ENCODE measurements at regions not wholly inside any gene's neighbourhood (a gene's known extent, or its start where the extent isn't known, plus 50 kb on each side); places are given as distances from the start of the nearest gene placed in this dataset.

DNA sequence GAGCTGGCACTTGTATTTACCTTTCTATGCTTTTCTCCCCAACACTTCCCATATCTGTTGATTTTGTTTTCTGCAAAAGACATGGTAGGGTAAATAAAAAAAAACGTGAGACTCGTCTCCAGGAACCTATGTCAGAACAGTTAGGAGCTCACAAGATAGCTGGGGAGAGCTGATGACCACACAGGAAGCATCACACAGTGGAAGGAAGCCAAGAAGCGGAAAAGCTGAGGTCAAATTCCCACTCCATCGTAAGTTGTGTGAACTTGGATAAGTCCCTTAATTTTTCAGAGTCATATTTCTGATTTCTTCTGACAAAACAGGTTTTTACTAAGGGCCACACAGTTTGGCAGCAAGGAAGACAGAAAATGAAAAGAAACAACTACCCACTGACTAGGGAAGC, 199.6 kb downstream of the KLF5 start:
- DNase-seq (ENCODE audit: low read depth in 1 of 2, low spot score in 1 of 2) = peak in 1 of 2 donors; percentile 55
- TF ChIP-seq, protein P1, sequence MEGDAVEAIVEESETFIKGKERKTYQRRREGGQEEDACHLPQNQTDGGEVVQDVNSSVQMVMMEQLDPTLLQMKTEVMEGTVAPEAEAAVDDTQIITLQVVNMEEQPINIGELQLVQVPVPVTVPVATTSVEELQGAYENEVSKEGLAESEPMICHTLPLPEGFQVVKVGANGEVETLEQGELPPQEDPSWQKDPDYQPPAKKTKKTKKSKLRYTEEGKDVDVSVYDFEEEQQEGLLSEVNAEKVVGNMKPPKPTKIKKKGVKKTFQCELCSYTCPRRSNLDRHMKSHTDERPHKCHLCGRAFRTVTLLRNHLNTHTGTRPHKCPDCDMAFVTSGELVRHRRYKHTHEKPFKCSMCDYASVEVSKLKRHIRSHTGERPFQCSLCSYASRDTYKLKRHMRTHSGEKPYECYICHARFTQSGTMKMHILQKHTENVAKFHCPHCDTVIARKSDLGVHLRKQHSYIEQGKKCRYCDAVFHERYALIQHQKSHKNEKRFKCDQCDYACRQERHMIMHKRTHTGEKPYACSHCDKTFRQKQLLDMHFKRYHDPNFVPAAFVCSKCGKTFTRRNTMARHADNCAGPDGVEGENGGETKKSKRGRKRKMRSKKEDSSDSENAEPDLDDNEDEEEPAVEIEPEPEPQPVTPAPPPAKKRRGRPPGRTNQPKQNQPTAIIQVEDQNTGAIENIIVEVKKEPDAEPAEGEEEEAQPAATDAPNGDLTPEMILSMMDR (IDR thresholded peaks at IDR 0.05; ENCODE audit: low read depth, low read length) = no peak
- H3K27ac ChIP-seq = no peak overlapping the region
- no peaks in the 10 kb centered on the region for H3K36me3 ChIP-seq
- H3K4me1 ChIP-seq (ENCODE audit: low read depth) = no peaks in the 10 kb centered on the region
- H3K9me3 ChIP-seq (ENCODE audit: low read depth) = no peaks in the 10 kb centered on the region
- H3K4me3 ChIP-seq = no peak overlapping the region
- no peaks in the 10 kb centered on the region for H3K27me3 ChIP-seq

DNA sequence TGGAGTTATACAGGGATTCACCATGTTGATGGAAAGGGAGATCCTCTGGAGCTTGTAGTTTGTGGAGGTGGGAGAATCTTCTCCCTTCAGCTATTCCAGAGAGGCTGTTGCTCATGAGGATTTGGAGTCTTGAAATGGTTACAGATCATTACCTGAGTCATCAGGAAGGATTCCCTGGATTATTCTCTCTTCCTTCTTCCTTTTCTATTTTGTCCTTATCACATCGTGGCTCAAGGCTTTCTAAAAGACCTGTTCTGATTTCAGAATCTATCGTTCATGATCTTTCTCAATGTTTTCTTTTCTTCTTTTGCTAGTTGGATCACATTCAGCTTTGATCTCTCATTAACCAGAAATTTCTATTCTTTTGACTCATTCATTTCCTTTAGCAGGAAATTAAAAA, 196.0 kb downstream of the KLF5 start:
- Histone ChIP-seq H3K4me1 (ENCODE audit: low read depth) (no peaks in the 10 kb centered on the region), H3K27me3 (no peaks in the 10 kb centered on the region), H3K4me3 (no peak overlapping the region), H3K9me3 (ENCODE audit: low read depth) (no peaks in the 10 kb centered on the region), H3K36me3 (no peaks in the 10 kb centered on the region), H3K27ac (no peak overlapping the region)
- TF ChIP-seq, protein P1 (IDR thresholded peaks at IDR 0.05; ENCODE audit: low read depth, low read length) = no peak
- no peak for DNase-seq (ENCODE audit: low read depth in 1 of 2, low spot score in 1 of 2)

DNA sequence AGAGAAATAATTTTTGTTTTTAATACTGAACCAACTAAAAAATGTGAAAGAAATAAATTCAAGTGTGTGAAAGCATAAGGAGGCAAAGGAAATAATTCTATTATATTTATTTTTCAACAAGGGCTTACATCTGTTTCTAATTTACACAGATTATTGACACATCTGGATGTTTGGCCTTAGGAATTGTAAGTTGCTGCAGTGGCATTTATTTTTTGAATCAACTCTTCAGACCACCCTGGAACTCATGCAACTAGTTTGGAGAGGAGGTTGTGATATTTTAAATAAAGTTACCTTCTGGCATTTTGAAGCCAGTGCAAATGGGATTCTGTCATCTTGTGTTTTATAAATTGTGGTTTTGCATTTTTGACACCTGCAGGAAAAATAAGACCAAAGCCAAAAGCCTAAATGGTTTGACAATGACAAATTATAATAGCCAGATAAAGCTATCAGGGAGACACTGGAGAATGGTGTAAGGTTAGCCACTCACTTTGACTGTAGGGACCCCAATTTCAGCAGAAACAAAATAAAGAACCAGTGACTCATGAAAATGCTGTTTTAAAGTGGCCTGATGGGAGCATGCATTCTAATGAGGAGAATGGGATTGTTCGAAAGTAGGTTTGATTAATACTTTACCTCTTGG, 192.9 kb downstream of the KLF5 start:
- H3K4me3 ChIP-seq = no peak overlapping the region

DNA sequence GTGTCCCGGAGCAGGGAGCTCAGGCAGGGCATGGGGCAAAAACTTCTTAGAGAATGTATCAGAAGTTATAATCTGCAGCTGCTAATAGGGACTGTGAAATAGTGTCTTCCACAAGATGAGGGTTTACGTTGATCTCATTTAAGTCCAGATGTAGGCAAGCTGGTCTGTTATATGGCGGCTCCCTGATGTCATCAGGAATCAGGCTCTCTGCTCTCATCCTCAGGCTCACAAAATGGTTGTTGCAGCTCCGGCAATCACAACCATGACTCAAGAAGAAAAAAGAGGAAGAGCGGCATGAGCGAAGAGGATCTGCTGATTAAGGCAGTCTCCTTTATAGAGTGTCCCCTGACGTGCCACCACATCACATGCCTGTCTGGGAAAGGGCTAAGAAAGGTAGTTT, 191.3 kb downstream of the KLF5 start:
- Histone ChIP-seq H3K9me3 (ENCODE audit: low read depth) (no peaks in the 10 kb centered on the region), H3K27ac (no peak overlapping the region), H3K27me3 (no peaks in the 10 kb centered on the region), H3K4me3 (no peak overlapping the region), H3K36me3 (no peaks in the 10 kb centered on the region), H3K4me1 (ENCODE audit: low read depth) (peaks cover 5% of the 10 kb centered on the region)
- no peak for DNase-seq (ENCODE audit: low read depth in 1 of 2, low spot score in 1 of 2)
- TF ChIP-seq, protein P1 (IDR thresholded peaks at IDR 0.05; ENCODE audit: low read depth, low read length) = no peak

More for the DNA sequence above, 192.9 kb downstream of the KLF5 start:
- peaks cover 5% of the 10 kb centered on the region for H3K4me1 ChIP-seq (ENCODE audit: low read depth)
- H3K27ac ChIP-seq = no peak overlapping the region
- H3K9me3 ChIP-seq (ENCODE audit: low read depth) = no peaks in the 10 kb centered on the region
- no peak for DNase-seq (ENCODE audit: low read depth in 1 of 2, low spot score in 1 of 2)
- no peaks in the 10 kb centered on the region for H3K36me3 ChIP-seq
- TF ChIP-seq, protein P1 (IDR thresholded peaks at IDR 0.05; ENCODE audit: low read depth, low read length) = no peak
- no peaks in the 10 kb centered on the region for H3K27me3 ChIP-seq

DNA sequence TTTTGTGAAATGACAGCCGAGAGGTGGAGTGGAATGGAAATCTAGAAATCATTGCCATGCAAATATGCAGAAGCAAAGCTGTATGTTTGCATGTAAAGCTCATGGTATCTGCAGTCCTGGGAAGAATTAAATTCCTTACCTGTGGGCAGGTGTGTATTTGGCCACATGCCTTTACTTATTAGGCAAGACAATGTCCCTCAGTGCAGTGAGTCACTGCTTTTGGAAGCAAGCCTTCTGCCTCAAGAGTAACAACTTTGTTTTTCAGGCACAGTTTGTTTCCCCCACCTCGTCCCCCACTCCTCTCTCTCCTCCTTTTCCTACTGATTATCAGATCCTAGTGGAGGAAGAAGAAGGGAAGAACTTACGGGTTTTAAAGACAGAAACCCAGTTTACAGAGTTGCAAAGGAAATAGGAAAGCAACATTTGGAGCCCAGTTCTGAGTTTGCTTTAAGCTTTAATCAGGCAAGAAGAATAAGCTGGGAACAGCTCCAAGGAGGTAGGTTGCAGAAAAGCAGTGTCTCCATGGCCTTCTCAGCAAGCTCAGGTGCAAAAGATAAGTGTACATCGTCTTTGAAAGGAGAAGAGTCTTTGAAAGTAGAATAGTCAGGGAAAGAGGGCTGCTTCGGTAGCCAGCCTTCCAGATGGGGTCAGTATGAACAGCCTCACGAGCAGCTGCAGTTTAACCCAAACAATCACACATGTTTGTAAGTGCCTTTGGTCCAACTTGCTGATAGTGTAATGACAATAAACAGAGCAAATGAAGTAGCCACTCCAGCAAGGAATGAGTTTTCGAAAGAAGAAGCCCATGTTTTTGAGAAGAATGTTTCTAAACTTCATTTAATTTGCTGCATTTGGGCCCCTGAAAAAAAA, 190.1 kb downstream of the KLF5 start:
- TF ChIP-seq, protein P1 (IDR thresholded peaks at IDR 0.05; ENCODE audit: low read depth, low read length) = no peak
- DNase-seq (ENCODE audit: low read depth in 1 of 2, low spot score in 1 of 2) = peak; percentile 29 to 31
- no peak overlapping the region for H3K27ac ChIP-seq

More for the DNA sequence above, 190.1 kb downstream of the KLF5 start:
- Histone ChIP-seq H3K4me3 (no peak overlapping the region), H3K4me1 (ENCODE audit: low read depth) (peaks cover 5% of the 10 kb centered on the region), H3K36me3 (no peaks in the 10 kb centered on the region), H3K27me3 (no peaks in the 10 kb centered on the region), H3K9me3 (ENCODE audit: low read depth) (no peaks in the 10 kb centered on the region)

Measured in cardiac muscle cell (in vitro differentiated cells and primary cell).